IMR-90 (cell line): ENCODE measurements at regions not wholly inside any gene's neighbourhood (a gene's known extent, or its start where the extent isn't known, plus 50 kb on each side); places are given as distances from the start of the nearest gene placed in this dataset.

Source experiments
- CEBPB ChIP-seq: IDR thresholded peaks from 2 replicates; pipeline ENCODE4 v1.6.1; 2012; ENCODE audit warnings: low read depth, low read length, improper control_type of control experiment
- CTCF ChIP-seq: conservative IDR thresholded peaks from 2 replicates; pipeline ENCODE4 v1.5.1; 2012; ENCODE audit warnings: mild to moderate bottlenecking, low read depth, low read length, improper control_type of control experiment
- ELK1 ChIP-seq: fragments of 150-350 bp; IDR thresholded peaks from 2 replicates; pipeline ENCODE4 v1.6.1; 2016; ENCODE audit warnings: low read depth, mild to moderate bottlenecking, low read length, moderate library complexity, borderline replicate concordance
- FOS ChIP-seq: fragments of 150-350 bp; IDR thresholded peaks from 2 replicates; pipeline ENCODE4 v1.6.1; 2016; ENCODE audit warnings: low read depth, low read length
- MAFK ChIP-seq: IDR thresholded peaks from 2 replicates; pipeline ENCODE4 v1.6.1; 2012; ENCODE audit warnings: low read depth, low read length, improper control_type of control experiment
- MAZ ChIP-seq: IDR thresholded peaks from 2 replicates; pipeline ENCODE4 v1.6.1; 2012; ENCODE audit warnings: low read depth, mild to moderate bottlenecking, low read length, improper control_type of control experiment, moderate library complexity, borderline replicate concordance
- POLR2A ChIP-seq: IDR thresholded peaks from 2 replicates; pipeline ENCODE4 v1.6.1; 2012; ENCODE audit warnings: mild to moderate bottlenecking, low read depth, low read length
- RAD21 ChIP-seq: IDR thresholded peaks from 2 replicates; pipeline ENCODE4 v1.6.1; 2012; ENCODE audit warnings: low read length, improper control_type of control experiment
- SMC3 ChIP-seq: fragments of 150-350 bp; IDR thresholded peaks from 2 replicates; pipeline ENCODE4 v1.6.1; 2016; ENCODE audit warnings: low read depth, mild to moderate bottlenecking, antibody characterized with exemption, low read length, moderate library complexity

GRCh38 chr4:164412246-164412645 lies 341.7 kb upstream of the SMIM31 start:
- TF ChIP-seq CTCF, result no peak
- no peak for TF ChIP-seq POLR2A
- no peak for TF ChIP-seq MAZ
- TF ChIP-seq SMC3, result no peak
- TF ChIP-seq FOS, result no peak
- TF ChIP-seq MAFK, result no peak
- TF ChIP-seq RAD21, result no peak
- no peak for TF ChIP-seq CEBPB
- no peak for TF ChIP-seq ELK1
